HS-5 (cell line): ENCODE measurements at regions not wholly inside any gene's neighbourhood (a gene's known extent, or its start where the extent isn't known, plus 50 kb on each side); places are given as distances from the start of the nearest gene placed in this dataset.
A peak's percentile ranks its signal among the peaks of the same experiment; 100 is the strongest.
"Not testable (repeated sequence)": the region's sequence is repeated elsewhere in the genome, so short reads cannot be mapped to it uniquely, and the experiment has no call there.

Source experiments
- DNase-seq: peaks from one replicate; pipeline ENCODE4 v3.0.0-alpha.2; 2012; ENCODE audit warnings: low read depth

DNA sequence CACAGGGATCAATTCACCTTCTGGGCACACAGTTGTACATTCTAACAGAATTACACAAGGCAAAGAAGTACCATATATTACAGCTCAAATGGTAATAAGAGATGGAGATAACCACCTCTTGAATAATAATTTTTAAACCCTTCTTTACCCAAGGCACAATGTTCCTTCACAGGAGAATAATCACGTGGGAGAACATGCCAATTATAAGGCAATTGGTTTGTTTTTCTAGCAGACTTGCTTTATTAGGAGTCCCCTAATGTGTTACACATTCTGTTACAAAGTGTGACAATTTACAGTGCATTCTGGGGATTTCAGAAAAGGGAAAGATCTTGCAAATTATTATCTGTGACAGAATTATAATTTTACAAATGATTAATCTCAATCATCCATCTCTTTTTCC, 380.3 kb downstream of the RND3 start:
- no peak for DNase-seq

DNA sequence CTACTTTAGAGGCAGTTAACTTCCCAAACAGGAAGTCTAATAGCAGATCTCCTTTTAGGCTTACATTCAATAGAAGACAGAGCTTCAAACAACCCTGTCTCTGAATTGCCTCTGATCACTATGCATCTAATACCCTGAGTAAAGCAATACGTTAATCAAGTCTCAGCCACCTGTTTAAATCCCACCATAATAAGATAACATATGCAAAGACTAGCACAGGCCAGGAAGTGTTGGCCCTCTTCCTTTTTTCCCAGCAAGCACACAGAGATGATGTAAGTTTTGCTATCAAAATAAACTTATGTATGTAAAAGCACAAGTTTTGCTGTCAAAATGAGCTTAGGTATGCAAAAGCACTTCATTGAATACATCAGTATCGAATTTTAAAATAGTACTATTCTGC, 385.5 kb downstream of the RND3 start:
- DNase-seq = no peak

DNA sequence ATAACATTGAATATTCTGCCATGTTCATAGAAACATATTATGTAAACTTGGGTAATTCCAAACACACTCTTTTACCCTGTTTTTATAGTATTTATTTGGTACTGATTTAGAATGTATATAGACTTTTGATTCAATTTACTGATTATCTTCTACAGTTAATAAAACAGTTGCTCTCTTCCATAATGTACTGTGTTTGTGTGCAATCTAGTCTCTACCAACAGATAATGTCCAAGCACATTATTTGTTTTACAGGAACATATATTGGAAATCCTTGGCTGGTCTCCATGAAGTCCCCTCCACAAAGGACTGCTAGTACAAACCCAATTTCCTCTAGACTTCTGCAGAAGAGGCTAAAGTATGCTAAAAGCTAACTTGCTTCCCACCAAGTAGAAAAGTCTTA, 386.6 kb downstream of the RND3 start:
- no peak for DNase-seq

GRCh38 chr2:150100336-150100735, 387.1 kb downstream of the RND3 start:
- no peak for DNase-seq

- no peak for DNase-seq
Observed at GRCh38 chr2:150099805-150100204, 387.7 kb downstream of the RND3 start.

GRCh38 chr2:150097901-150098531, 389.5 kb downstream of the RND3 start:
- no peak for DNase-seq

DNA sequence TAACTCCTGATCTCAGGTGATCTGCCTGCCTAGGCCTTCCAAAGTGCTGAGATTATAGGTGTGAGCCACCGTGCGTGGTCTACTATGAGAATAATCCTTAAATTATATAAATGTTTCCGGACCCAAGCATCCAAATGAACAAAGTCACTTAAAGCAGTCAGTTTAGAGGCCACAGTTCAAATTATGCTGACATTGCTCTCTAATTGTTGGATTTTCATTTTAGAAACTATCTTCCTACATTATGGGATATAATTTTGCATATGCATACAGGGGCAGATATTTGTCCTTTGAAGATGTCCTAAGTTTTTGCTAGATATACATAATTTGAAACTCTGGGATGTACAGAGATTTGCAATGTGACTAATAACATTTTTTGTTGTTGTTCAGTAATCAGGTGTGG, 390.1 kb downstream of the RND3 start:
- no peak for DNase-seq

GRCh38 chr2:150095361-150096095, 391.9 kb downstream of the RND3 start:
- no peak for DNase-seq

DNA sequence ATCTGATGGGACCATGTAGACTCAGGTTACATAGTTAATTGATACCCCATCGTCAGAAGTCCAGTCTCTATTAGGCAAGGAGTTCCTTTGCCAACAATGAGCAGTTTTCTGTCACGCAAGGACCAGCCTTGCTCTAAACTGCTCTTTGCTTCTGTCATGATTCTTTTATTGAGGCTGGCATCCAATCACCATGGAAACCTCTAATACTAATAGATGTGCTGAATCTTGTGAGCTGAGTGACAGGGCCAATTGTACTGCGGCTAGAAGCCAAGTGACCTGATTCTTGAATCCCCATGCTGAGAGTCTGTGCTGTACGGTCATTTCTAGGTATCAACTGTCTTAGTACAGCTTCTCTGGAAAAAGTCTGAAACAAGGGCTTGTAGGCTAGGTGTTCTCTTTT, 395.6 kb downstream of the RND3 start:
- no peak for DNase-seq

DNA sequence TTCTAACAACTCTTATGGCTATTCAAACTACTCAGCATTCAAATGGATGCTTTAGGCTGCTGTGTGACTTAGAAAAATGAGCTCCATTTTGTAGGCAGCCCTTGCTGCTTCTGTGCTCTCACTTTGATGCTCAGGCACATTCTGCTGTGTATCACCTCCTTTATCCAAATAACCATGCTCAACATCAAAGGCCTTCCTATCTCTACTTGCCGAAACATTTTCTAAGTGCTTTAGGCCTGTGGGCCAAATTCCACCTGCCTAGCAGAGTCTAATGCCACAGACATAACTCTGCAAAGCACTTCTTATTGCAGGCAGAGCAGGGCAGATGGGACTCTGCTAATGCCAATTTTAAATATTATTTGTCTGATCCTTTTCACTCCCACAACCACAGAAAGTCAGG, 397.4 kb downstream of the RND3 start:
- DNase-seq = no peak

DNA sequence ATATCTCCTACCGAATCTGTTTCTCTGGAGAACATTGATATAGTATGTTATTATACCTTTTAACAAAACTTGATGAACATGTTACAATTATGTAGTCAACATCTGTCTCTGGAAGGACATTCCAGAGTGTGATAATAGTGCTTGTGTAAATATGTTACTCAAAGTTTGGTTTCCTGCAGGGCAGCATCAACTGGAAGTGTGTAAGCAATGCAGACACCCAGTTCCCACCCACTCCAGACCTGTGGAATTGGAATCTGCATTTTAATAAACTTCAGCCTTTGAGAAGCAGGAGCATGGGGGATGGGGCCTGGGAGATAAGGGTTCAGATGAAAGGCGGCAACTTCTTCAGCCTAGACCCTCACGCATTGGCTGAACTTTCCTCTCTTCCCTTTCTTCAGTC, 398.9 kb downstream of the RND3 start:
- no peak for DNase-seq

GRCh38 chr2:150085478-150085877, 402.0 kb downstream of the RND3 start:
- no peak for DNase-seq

DNA sequence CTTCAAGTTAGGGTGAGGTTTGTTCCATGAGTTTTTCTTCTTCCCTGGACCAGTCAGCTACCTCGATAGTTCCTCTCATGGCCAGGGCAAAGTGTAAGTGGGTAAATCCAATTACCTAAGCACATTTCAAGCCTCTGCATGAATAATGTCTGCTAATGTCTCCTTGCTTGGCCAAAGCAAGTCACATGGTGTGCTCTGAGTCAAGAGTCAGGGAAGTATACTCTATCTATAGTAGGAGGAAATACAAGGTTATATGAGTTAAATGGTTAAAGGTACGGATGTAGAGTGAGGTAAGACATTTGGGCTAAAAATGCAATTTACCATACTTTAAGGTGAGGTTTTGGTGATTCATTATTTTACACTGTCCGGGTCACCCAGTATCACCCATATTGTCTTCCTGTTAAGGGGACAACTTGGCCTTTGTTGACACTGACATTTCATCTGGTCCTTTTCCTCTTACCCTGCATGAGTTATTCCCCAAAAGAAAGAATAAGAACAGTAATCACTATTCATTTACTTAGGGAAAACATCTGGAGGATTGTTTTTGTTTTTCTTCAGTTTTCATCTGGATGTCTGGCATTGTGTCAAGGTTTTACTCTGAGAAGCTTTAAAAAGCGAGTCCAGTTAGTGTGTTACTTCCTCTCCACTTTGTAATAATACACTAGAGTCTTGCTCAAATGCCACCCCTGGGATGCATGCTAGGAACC, 405.5 kb downstream of the RND3 start:
- no peak for DNase-seq

- no peak for DNase-seq
Observed at GRCh38 chr2:150076281-150076680, 411.2 kb downstream of the RND3 start.

GRCh38 chr2:150075831-150076230, 411.6 kb downstream of the RND3 start:
- peak; percentile 93 for DNase-seq

GRCh38 chr2:150066490-150066889, 421.0 kb downstream of the RND3 start:
- no peak for DNase-seq

DNA sequence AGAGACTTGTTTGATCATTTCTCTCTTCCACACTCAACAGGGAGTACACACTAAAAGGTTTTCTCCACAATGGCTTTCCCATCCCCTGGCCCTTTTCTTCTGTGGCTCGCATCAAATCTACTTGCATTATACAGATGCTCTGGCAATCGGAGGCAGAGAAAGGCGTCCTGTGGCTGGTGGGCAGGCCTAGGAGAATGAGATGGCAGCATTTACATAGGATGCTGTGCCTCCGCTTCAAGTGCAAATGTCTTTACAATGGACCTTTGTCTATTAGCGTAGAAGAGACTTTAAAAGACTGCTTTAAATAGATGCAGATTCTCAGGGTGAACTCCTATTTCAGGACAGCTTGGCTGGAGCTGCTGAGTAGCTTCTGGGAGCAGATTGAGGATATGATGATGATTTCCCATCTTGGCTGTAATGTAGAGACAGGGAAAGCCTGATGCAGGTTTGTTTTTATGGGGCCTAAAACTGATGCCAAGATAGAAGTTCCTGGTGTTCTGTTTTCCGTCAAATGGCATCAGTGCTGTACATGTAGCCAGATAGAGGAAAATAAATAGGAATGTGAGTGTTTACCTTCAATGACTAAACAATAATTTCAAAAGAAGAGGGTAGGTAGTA, 423.4 kb downstream of the RND3 start:
- DNase-seq = no peak

DNA sequence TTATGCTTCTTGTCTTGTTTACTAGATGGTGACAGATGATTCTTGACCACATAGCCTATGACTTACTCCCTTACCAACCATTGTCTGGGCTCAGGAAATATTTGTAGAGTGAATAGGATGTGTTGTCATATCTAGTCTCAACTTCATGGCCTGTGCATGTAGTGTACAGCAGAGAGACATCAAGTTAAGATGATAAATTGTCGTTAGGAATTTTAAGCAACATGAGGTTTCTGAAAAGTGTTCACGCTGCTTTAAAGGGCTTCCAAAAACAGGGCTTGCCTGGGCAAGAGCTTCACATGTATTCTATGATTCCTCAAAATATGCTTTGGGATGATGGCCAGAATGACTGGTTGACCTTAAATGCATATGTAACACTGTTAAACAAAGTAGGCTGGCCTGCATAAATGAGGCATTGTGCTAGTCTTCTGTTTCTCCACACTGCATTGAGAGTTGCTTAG, 424.0 kb downstream of the RND3 start:
- peak; percentile 91 for DNase-seq

GRCh38 chr2:150062416-150062815, 425.1 kb downstream of the RND3 start:
- DNase-seq = no peak

DNA sequence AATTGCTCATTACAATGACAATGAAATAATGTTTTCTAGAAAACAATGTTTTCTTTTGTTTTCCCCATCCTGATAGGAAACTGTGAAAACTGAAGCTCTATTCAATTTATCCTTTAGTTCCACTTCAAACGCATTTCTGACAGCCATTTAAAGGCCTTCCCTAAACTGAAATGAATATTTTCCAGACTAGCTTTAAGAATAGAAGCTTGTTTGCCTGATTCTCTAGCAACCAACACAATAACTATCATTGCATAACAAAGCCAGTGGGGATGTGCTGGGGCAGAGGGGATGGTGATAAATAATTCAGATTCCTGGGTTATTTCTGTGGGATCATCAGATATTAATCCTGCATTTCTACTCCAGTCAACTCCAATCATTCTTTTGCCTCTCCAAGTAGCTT, 427.1 kb downstream of the RND3 start:
- no peak for DNase-seq

DNA sequence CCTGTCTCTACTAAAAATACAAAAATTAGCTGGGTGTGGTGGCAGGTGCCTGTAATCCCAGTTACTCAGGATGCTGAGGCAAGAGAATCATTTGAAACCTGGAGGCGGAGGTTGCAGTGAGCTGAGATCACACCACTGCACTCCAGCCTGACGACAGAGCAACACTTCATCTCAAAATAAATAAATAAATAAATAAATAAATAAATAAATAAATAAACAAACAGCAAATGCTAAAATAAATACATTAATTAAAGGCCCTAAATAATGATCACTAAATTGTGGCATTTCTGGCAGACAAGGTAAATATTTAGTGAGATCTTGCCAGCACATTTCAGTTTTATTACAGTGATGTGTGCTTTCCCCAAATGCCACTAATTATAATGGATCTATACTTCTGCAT, 427.8 kb downstream of the RND3 start:
- not testable (repeated sequence) for DNase-seq

- no peak for DNase-seq
Observed at GRCh38 chr2:150052457-150052856, 435.0 kb downstream of the RND3 start.

DNA sequence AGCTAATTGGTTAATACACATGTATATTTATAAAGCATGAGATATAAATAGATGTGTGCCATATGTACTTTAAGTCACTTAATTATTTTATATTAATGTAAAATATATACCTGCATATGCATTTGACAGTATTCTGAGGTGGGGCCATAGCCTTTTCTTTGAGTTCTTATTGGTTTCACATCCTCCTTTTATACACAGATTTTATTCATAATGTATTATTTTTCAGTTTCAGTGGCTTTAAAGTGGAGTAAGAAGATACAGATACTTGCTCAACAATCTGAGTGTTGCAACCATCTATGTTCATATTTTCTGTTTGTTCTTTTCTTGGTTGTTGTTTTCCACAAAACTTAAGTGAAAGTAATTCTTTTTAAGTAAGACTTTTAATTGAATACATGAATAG, 436.5 kb downstream of the RND3 start:
- no peak for DNase-seq
